ENCODE measurements at regions not wholly inside any gene's neighbourhood (a gene's known extent, or its start where the extent isn't known, plus 50 kb on each side); places are given as distances from the start of the nearest gene placed in this dataset.
"Not testable (repeated sequence)": the region's sequence is repeated elsewhere in the genome, so short reads cannot be mapped to it uniquely, and the experiment has no call there.

DNA sequence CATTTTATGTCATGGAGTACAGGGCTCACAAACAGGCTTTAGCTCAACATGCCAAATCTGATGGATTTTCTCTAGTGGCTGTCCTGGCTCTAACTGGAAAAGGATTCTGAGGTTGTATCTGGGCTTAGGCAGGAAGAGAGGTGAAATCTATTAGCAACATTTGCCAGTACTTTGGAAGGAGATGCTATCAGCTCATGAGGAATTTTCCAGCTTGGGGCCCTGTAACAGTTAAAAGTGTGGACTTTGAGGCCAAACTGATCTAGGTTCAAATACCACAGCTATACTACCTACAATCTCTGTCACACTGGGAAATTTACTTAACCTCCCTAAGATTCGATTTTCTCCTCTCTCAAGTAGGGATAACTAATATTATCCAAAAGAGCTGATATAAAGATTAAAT is 119.0 kb upstream of the HCCS start:
- Mint-ChIP-seq H3K9me3 (peaks cover 7% of the 10 kb centered on the region), H3K36me3 (ENCODE audit: low read depth) (no peaks in the 10 kb centered on the region), H3K4me3 (no peak overlapping the region), H3K27ac (no peak overlapping the region), H3K27me3 (ENCODE audit: low read depth) (no peaks in the 10 kb centered on the region), H3K4me1 (peaks cover 21% of the 10 kb centered on the region)
- TF ChIP-seq, protein P1, sequence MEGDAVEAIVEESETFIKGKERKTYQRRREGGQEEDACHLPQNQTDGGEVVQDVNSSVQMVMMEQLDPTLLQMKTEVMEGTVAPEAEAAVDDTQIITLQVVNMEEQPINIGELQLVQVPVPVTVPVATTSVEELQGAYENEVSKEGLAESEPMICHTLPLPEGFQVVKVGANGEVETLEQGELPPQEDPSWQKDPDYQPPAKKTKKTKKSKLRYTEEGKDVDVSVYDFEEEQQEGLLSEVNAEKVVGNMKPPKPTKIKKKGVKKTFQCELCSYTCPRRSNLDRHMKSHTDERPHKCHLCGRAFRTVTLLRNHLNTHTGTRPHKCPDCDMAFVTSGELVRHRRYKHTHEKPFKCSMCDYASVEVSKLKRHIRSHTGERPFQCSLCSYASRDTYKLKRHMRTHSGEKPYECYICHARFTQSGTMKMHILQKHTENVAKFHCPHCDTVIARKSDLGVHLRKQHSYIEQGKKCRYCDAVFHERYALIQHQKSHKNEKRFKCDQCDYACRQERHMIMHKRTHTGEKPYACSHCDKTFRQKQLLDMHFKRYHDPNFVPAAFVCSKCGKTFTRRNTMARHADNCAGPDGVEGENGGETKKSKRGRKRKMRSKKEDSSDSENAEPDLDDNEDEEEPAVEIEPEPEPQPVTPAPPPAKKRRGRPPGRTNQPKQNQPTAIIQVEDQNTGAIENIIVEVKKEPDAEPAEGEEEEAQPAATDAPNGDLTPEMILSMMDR (IDR thresholded peaks at IDR 0.05; ENCODE audit: unreplicated experiment in 3 of 3) = no peak

DNA sequence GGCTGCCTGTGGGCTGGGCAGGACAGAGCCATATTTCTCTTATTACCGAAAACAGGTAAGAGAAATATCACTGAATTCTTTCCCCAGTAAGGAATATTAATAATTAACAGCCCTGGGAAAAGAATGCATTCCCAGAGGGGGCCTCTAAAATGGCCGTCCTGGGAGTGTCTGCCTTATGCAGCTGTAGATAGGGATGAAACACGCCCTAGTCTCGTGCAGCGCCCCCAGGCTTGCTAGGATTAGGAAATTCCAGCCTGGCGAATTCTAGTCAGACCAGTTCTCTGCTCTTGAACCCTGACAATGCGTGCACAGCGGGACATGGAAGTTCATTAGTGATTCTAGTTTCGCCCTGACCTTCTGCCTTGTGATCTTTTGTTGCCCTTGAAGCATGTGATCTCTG is 104.1 kb upstream of the HCCS start:
- H3K36me3 Mint-ChIP-seq (ENCODE audit: low read depth); H3K27me3 Mint-ChIP-seq (ENCODE audit: low read depth); H3K4me3 Mint-ChIP-seq; H3K4me1 Mint-ChIP-seq; H3K27ac Mint-ChIP-seq: not testable (repeated sequence)
- peaks cover 24% of the 10 kb centered on the region for H3K9me3 Mint-ChIP-seq

DNA sequence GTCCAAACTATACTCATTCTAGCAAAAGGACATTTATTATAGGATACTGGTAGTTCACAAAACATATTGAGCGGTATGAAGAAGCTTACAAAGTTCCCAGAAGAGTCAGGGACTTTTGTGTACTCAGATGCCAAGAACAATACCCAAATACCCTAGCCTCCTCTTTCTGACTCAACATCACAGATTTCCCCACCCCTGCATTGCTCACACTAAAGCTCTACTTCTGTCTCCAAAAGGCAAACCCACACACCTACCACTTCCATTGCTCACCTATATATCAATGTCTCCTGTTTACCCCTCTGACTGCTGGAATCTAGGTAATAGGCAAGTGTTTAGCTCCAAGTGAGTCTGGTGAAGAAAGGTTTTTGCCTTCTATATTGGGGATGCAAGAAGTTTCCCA is 100.7 kb upstream of the HCCS start:
- Mint-ChIP-seq H3K36me3 (ENCODE audit: low read depth) (no peaks in the 10 kb centered on the region), H3K4me3 (no peak overlapping the region), H3K9me3 (peaks cover 21% of the 10 kb centered on the region), H3K27ac (no peak overlapping the region), H3K27me3 (ENCODE audit: low read depth) (no peaks in the 10 kb centered on the region), H3K4me1 (no peaks in the 10 kb centered on the region)
- TF ChIP-seq, protein P1 (IDR thresholded peaks at IDR 0.05; ENCODE audit: unreplicated experiment in 3 of 3) = no peak

DNA sequence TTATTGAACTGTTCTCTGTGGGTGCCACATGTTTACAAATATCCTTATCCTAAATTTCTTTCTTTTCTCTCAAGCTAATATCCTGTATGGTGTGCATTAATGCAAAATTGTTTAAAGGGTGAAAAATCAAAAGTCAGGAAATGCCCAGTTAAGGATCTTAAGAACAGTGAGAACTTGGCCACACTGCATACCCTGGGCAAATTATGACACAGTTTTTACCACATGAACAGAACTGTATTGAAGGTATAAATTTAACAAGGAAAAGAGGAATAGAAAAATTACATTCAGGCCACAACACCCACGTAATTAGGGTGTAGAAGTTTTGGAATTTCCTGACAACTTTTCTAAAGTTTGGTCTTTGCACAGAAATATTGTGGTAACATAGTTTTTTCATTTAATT is 94.4 kb upstream of the HCCS start:
- Mint-ChIP-seq H3K27me3 (ENCODE audit: low read depth) (no peaks in the 10 kb centered on the region), H3K4me3 (no peak overlapping the region)
- TF ChIP-seq, protein P1 (IDR thresholded peaks at IDR 0.05; ENCODE audit: unreplicated experiment in 3 of 3) = no peak

DNA sequence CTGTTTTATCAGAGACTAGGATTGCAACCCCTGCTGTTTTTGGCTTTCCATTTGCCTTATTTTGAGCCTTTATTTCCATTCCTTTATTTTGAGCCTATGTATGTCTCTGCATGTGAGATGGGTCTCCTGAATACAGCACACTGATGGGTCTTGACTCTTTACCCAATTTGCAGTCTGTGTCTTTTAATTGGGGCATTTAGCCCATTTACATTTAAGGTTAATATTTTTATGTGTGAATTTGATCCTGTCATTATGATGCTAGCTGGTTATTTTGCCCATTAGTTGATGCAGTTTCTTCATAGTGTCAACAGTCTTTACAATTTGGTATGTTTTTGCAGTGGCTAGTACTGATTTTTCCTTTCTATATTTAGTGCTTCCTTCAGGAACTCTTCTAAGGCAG is 88.5 kb upstream of the HCCS start:
- H3K4me1 Mint-ChIP-seq; H3K36me3 Mint-ChIP-seq (ENCODE audit: low read depth); H3K4me3 Mint-ChIP-seq; H3K27ac Mint-ChIP-seq; H3K27me3 Mint-ChIP-seq (ENCODE audit: low read depth): not testable (repeated sequence)
- H3K9me3 Mint-ChIP-seq = peaks cover 32% of the 10 kb centered on the region

More for the DNA sequence above, 94.4 kb upstream of the HCCS start:
- Mint-ChIP-seq H3K9me3 (peaks cover 23% of the 10 kb centered on the region), H3K4me1 (no peaks in the 10 kb centered on the region), H3K27ac (no peak overlapping the region), H3K36me3 (ENCODE audit: low read depth) (no peaks in the 10 kb centered on the region)

DNA sequence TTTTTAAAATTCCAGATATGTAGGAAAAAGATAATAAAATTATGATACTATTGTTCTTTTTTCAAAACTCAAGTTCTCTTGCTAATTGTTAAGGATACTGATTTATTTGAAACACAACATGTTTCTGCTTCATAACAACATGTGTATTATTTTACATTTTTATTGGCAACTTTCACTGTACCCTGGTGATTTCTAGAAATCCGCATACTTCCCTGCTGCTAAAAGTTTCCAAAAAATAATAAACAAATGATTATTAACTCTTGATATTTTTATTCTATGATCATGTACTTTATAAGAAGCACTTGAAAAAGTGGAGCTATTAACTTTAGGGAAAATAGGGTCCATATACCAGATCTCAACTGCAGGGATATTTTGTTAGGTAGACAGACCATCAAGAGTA is 71.2 kb upstream of the HCCS start:
- TF ChIP-seq, protein P1 (IDR thresholded peaks at IDR 0.05; ENCODE audit: unreplicated experiment in 3 of 3) = no peak
- Mint-ChIP-seq H3K4me3 (no peak overlapping the region), H3K9me3 (peaks cover 15% of the 10 kb centered on the region), H3K36me3 (ENCODE audit: low read depth) (no peaks in the 10 kb centered on the region), H3K27ac (no peak overlapping the region), H3K4me1 (no peaks in the 10 kb centered on the region), H3K27me3 (ENCODE audit: low read depth) (no peaks in the 10 kb centered on the region)

DNA sequence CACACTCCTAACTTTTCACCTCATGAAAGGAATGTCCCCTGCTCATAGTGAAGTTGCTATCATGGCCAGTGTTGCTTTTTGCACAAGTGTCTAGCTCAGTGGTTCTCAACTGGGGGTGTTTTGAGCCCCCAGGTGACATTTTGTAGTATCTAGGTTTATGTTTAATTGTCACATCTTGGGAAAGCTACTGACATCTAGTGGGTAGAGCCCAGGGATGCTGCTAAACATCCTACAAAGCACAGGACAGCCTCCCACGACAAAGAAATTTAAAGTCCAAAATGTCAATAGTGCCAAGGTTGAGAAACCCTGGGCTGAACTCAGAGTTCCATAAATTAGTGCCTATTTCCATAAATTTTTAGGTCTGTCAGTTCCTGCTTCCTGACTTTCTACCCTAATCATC is 70.7 kb upstream of the HCCS start:
- Mint-ChIP-seq H3K4me3 (no peak overlapping the region), H3K27ac (no peak overlapping the region), H3K36me3 (ENCODE audit: low read depth) (no peaks in the 10 kb centered on the region), H3K4me1 (no peaks in the 10 kb centered on the region), H3K27me3 (ENCODE audit: low read depth) (no peaks in the 10 kb centered on the region), H3K9me3 (peaks cover 19% of the 10 kb centered on the region)
- TF ChIP-seq, protein P1 (IDR thresholded peaks at IDR 0.05; ENCODE audit: unreplicated experiment in 3 of 3) = no peak

Data from nephron (organoid).